ENCODE measurements at regions not wholly inside any gene's neighbourhood (a gene's known extent, or its start where the extent isn't known, plus 50 kb on each side); places are given as distances from the start of the nearest gene placed in this dataset.
"Not testable (repeated sequence)": the region's sequence is repeated elsewhere in the genome, so short reads cannot be mapped to it uniquely, and the experiment has no call there.

- no peak for DNase-seq
Observed at GRCh38 chr14:101634850-101635748, 73.8 kb downstream of the DIO3 start.

DNA sequence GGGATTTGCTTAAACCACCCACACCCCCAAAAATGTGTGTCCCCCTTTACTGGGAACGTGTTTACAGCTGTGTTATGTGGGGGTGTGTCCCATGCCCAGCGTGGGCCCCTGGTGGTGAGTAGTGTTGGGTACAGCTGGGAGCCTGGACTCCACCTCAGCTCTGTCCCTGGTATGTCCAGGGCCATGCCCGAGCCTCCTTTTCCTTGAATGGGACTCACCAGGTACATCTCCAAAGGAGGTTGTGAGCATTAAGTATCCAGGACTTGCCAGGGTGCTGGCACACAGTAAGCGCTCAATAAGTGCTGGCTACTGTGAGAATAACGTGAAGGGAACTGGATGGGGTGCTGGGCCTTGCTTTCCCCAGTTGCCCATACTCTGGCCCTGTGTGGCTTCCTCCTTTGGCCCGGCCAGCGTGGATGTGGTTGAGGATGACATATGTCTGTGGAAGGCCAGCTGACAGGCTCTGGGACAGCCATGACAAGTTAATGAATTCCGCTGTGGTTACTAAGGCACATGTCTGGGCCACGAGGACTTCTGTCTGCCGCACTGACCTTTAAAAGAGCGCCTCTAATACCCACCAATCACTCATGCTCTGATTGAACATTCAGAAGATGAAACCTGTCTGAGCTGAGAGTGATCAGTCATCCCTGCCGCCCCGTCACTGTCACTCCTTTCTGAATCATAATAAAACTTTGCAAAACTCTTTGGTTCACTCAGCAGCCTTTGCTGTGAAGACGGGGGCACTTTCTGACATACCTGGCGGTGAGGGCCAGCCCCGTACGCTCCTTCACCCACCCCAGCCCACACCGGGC lies 74.7 kb downstream of the DIO3 start:
- DNase-seq = no peak

GRCh38 chr14:101639241-101639833 lies 78.0 kb downstream of the DIO3 start:
- DNase-seq = no peak

- DNase-seq = no peak
Observed at GRCh38 chr14:101643651-101644050, 82.4 kb downstream of the DIO3 start.

DNA sequence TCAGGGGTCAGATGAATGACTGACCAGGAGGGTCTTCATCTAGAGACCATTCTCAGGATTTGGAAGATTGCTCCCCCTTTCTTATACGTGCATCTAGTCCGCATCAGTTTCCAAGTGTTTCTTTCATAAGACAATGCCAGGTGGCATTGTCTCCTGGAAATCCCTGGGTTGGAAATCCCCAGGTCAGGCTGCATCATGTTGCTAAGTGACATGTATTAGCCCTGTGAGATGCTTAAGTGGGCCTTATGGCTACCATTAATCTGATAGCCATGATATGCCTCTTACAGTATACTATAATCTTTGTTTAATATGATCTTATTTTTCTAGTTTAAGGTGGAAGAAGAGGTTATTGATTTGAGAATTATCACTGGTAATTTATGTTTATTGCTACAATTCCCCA lies 92.8 kb downstream of the DIO3 start:
- no peak for DNase-seq

- DNase-seq = no peak
Observed at GRCh38 chr14:101657372-101657771, 96.1 kb downstream of the DIO3 start.

- peak; percentile 13 for DNase-seq
Observed at GRCh38 chr14:101665478-101666078, 95.9 kb upstream of the PPP2R5C start.

- no peak for DNase-seq
Observed at GRCh38 chr14:101666264-101666663, 95.2 kb upstream of the PPP2R5C start.

GRCh38 chr14:101669629-101670028 lies 91.9 kb upstream of the PPP2R5C start:
- DNase-seq = no peak

GRCh38 chr14:101673873-101674272 lies 87.6 kb upstream of the PPP2R5C start:
- no peak for DNase-seq

GRCh38 chr14:101675835-101676234 lies 85.7 kb upstream of the PPP2R5C start:
- not testable (repeated sequence) for DNase-seq

DNA sequence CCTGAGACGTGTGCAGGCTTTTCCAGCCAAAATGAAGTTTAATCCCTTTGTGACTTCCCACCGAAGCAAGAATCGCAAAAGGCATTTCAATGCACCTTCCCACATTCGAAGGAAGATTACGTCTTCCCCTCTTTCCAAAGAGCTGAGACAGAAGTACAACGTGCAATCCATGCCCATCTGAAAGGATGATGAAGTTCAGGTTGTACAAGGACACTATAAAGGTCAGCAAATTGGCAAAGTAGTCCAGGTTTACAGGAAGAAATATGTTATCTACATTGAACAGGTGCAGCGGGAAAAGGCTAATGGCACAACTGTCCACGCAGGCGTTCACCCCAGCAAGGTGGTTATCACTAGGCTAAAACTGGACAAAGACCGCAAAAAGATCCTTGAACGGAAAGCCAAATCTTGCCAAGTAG lies 83.6 kb upstream of the PPP2R5C start:
- not testable (repeated sequence) for DNase-seq

- DNase-seq = no peak
Observed at GRCh38 chr14:101681795-101682194, 79.7 kb upstream of the PPP2R5C start.

- DNase-seq = no peak
Observed at GRCh38 chr14:101683365-101683764, 78.1 kb upstream of the PPP2R5C start.

DNA sequence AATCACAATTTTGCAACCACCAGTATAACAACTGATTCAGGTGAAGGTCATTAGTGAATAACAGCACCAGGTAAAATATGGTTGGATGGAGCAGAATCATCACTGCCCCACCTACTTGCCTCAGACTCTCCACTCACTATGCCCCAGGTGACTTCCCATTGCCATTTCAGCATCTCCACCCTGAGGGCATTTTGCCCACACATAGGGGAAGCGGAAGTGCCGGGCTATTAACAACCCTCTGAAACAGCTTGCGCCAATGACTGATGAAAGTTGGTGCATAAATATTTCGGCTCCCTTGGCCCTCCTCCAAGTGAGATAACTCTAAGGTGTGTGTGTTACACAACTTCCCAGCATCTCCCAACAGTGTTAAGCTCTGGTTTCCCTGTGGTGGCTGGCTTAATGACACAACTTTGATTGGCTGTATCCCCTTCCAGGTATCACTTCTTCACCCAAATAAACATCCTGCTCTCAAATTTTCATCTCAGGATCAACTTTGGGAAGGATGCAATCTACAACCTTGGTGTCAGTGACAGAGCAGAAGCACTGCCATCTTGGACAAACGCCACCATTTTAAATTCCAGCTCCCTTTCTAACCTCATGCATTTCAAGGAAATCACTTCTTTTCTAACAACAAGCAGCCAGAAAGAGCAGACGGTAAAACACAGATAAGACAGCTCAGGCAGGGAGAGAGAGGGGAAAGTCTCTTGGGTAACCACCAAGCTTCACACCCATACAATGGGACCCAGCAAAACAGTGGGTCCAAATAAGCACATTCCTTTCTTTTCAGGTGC lies 73.6 kb upstream of the PPP2R5C start:
- DNase-seq = no peak

GRCh38 chr14:101689039-101689501 lies 72.4 kb upstream of the PPP2R5C start:
- DNase-seq = no peak

DNA sequence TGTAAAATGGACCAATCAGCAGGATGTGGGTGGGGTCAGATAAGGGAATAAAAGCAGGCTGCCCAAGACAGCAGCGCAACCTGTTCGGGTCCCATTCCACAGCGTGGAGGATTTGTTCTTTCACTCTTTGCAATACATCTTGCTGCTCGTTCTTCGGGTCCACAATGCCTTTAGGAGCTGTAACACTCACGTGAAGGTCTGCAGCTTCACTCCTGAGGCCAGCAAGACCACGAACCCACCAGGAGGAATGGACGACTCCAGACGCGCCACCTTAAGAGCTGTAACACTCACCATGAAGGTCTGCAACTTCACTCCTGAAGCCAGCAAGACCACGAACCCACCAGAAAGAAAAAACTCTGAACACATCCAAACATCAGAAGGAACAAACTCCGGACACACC lies 71.5 kb upstream of the PPP2R5C start:
- not testable (repeated sequence) for DNase-seq

DNA sequence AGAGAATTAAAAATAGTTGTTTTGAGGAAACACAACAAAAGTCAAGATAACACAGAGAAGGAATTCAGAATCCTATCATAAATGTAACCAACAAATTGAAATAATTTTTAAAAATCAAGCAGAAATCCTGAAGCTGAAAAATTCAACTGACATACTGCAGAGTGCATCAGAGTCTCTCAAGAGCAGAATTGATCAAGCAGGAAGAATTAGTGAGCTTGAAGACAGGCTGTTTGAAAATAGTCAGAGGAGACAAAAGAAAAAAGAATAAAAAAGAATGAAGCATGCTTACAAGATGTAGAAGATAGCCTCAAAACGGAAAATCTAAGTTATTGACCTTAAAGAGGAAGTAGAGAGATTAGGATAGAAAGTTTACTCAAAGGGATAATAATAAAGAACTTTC lies 65.8 kb upstream of the PPP2R5C start:
- DNase-seq = no peak

DNA sequence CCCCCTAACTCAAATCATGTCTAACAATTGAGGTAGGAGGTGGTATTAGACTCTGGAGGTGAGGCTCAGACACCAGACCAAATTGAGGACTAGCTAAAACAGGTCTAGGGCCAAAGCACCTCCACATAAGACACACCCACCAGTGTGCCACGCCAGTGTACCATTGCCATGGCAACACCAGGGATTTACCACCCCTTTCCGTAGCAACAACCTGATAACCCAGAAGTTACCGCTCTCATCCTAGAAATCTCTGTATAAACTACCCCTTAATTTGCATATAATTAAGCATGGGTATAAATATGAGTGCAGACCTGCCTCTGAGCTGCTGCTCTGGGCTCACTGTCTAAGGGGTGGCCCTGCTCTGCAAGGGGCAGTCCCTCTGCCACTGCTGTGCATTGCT lies 57.4 kb upstream of the PPP2R5C start:
- no peak for DNase-seq

- DNase-seq = peak; percentile 48 to 52
Observed at GRCh38 chr14:101705733-101706508, 55.6 kb upstream of the PPP2R5C start.

DNA sequence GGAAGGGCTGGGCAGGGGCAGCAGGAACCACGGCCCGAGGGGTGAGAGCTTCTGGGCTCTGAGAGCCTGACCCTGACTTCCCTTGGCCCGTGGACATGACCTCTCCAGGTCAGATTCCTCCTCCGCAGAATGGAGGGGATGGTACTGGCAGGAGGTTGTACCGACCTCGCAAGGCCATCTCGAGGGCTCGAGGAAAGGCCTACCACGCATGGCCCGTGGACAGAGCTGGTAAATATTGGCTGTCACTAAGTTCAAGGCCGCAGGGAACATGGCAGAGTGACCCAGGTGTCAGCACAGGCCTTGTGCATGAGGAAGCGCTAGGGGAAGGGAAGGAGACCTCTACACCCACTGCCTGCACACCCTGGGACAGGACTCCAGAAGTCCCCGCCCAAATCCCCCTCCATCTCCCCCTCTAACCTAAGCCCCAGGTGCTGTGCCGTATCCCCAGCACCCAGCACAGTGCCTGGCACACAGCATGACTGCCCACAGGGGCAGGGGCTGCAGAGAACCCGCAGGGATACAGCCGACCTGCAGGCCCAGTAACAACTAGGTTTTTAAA lies 54.9 kb upstream of the PPP2R5C start:
- DNase-seq = no peak
